Fibroblast of lung (primary cell): ENCODE measurements at regions not wholly inside any gene's neighbourhood (a gene's known extent, or its start where the extent isn't known, plus 50 kb on each side); places are given as distances from the start of the nearest gene placed in this dataset.

Source experiments
- DNase-seq, 2 donors: peaks; one replicate each; pipeline versions ENCODE4 v3.0.0 to v3.0.0-alpha.2; 2010; ENCODE audit warnings: low read depth in 2 of 2
- H2AFZ ChIP-seq: 2 replicates; pipeline ENCODE4 v1.5.1; 2012; ENCODE audit warnings: low read length, control low read depth, inconsistent platforms
- H3K27ac ChIP-seq: 2 replicates; pipeline ENCODE4 v1.5.1; 2011; ENCODE audit warnings: low read length, control low read depth; ENCODE audit not compliant: insufficient read depth
- H3K27me3 ChIP-seq: 2 replicates; pipeline ENCODE4 v1.5.1; 2011; ENCODE audit warnings: mild to moderate bottlenecking, low read length; ENCODE audit not compliant: control insufficient read depth, insufficient read depth
- H3K36me3 ChIP-seq: 2 replicates; pipeline ENCODE4 v1.5.1; 2011; ENCODE audit warnings: low read length; ENCODE audit not compliant: control insufficient read depth, insufficient read depth
- H3K4me1 ChIP-seq: 2 replicates; pipeline ENCODE4 v1.5.1; 2011; ENCODE audit warnings: low read length; ENCODE audit not compliant: control insufficient read depth, insufficient read depth; ENCODE audit errors: extremely low read depth
- H3K4me2 ChIP-seq: 2 replicates; pipeline ENCODE4 v1.5.1; 2011; ENCODE audit warnings: low read length, control low read depth; ENCODE audit not compliant: insufficient read depth; ENCODE audit errors: extremely low read depth
- H3K4me3 ChIP-seq, 4 experiments: fragments of 200-600 bp in 1 of 4; sonication (generic) in 1 of 4; replicated peaks in 1 of 4; 2 replicates each; pipeline ENCODE4 v1.5.1; 2011 to 2016; ENCODE audit warnings: low read length in 4 of 4, low read depth in 3 of 4, mild to moderate bottlenecking in 3 of 4, control low read depth in 2 of 4, inconsistent platforms in 1 of 4, mixed read lengths in 1 of 4; ENCODE audit not compliant: insufficient read depth in 1 of 4; ENCODE audit errors: control extremely low read depth in 1 of 4
- H3K79me2 ChIP-seq: 2 replicates; pipeline ENCODE4 v1.5.1; 2012; ENCODE audit warnings: mild to moderate bottlenecking, low read length, inconsistent platforms; ENCODE audit not compliant: control insufficient read depth, insufficient read depth
- H3K9ac ChIP-seq: 2 replicates; pipeline ENCODE4 v1.5.1; 2011; ENCODE audit warnings: mild to moderate bottlenecking, low read length, control low read depth; ENCODE audit not compliant: insufficient read depth
- H3K9me3 ChIP-seq: 2 replicates; pipeline ENCODE4 v1.5.1; 2012; ENCODE audit warnings: low read depth, low read length; ENCODE audit not compliant: control insufficient read depth, insufficient read depth
- H4K20me1 ChIP-seq: 2 replicates; pipeline ENCODE4 v1.5.1; 2011; ENCODE audit warnings: low read length; ENCODE audit not compliant: control insufficient read depth, insufficient read depth; ENCODE audit errors: extremely low read depth
- CTCF ChIP-seq, 2 donors: IDR thresholded peaks in 1 of 2; conservative IDR thresholded peaks in 1 of 2; 1 replicate in 1 of 2; 2 replicates in 1 of 2; pipeline ENCODE4 v1.5.1; 2011 to 2012; ENCODE audit warnings: low read length in 2 of 2, control low read depth in 1 of 2, inconsistent platforms in 1 of 2, low read depth in 1 of 2, mild to moderate bottlenecking in 1 of 2
- EZH2 ChIP-seq: IDR thresholded peaks from 2 replicates; pipeline ENCODE4 v1.5.1; 2012; ENCODE audit warnings: low read length, control low read depth, mild to moderate bottlenecking; ENCODE audit errors: missing control alignments

- Histone ChIP-seq H3K27me3 (no peaks in the 10 kb centered on the region), H3K4me1 (peaks cover 5% of the 10 kb centered on the region), H3K4me3 (no peak overlapping the region), H3K27ac (no peak overlapping the region), H2AFZ (no peak overlapping the region), H3K9me3 (no peaks in the 10 kb centered on the region), H3K9ac (no peak overlapping the region), H3K79me2 (no peaks in the 10 kb centered on the region), H4K20me1 (no peaks in the 10 kb centered on the region), H3K36me3 (no peaks in the 10 kb centered on the region), H3K4me2 (no peak overlapping the region)
- no peak for TF ChIP-seq CTCF (conservative IDR thresholded peaks at IDR 0.05 in 1 of 2, IDR thresholded peaks at IDR 0.05 in 1 of 2; ENCODE audit: low read depth in 1 of 2, low read length in 2 of 2)
- TF ChIP-seq EZH2 = no peak
- no peak for DNase-seq
Observed at GRCh38 chr11:71341173-71341572, 88.8 kb upstream of the SHANK2 start.

GRCh38 chr11:71340086-71340606 is 87.8 kb upstream of the SHANK2 start:
- Histone ChIP-seq H3K36me3 (no peaks in the 10 kb centered on the region), H4K20me1 (no peaks in the 10 kb centered on the region), H3K4me3 (no peak overlapping the region), H3K4me1 (peaks cover 5% of the 10 kb centered on the region), H2AFZ (no peak overlapping the region), H3K4me2 (no peak overlapping the region), H3K27ac (no peak overlapping the region), H3K9me3 (no peaks in the 10 kb centered on the region), H3K9ac (no peak overlapping the region), H3K27me3 (no peaks in the 10 kb centered on the region), H3K79me2 (no peaks in the 10 kb centered on the region)
- no peak for DNase-seq
- TF ChIP-seq CTCF (conservative IDR thresholded peaks at IDR 0.05 in 1 of 2, IDR thresholded peaks at IDR 0.05 in 1 of 2; ENCODE audit: low read depth in 1 of 2, low read length in 2 of 2) = no peak

GRCh38 chr11:71339396-71339881 is 87.1 kb upstream of the SHANK2 start:
- peak overlapping the region; percentile 58 for H3K4me2 ChIP-seq
- no peaks in the 10 kb centered on the region for H3K9me3 ChIP-seq
- no peak overlapping the region for H2AFZ ChIP-seq
- no peak for DNase-seq
- H3K27me3 ChIP-seq = no peaks in the 10 kb centered on the region
- H3K27ac ChIP-seq = peak overlapping the region; percentile 56
- H3K4me1 ChIP-seq = peaks cover 5% of the 10 kb centered on the region
- H4K20me1 ChIP-seq = no peaks in the 10 kb centered on the region
- no peaks in the 10 kb centered on the region for H3K79me2 ChIP-seq
- TF ChIP-seq EZH2 (no peak), CTCF (conservative IDR thresholded peaks at IDR 0.05 in 1 of 2, IDR thresholded peaks at IDR 0.05 in 1 of 2; ENCODE audit: low read depth in 1 of 2, low read length in 2 of 2) (no peak)
- H3K4me3 ChIP-seq = peak overlapping the region in 2 of 4 experiments; percentile 6 to 12
- no peak overlapping the region for H3K9ac ChIP-seq
- no peaks in the 10 kb centered on the region for H3K36me3 ChIP-seq
